ENCODE measurements at regions not wholly inside any gene's neighbourhood (a gene's known extent, or its start where the extent isn't known, plus 50 kb on each side); places are given as distances from the start of the nearest gene placed in this dataset.

DNA sequence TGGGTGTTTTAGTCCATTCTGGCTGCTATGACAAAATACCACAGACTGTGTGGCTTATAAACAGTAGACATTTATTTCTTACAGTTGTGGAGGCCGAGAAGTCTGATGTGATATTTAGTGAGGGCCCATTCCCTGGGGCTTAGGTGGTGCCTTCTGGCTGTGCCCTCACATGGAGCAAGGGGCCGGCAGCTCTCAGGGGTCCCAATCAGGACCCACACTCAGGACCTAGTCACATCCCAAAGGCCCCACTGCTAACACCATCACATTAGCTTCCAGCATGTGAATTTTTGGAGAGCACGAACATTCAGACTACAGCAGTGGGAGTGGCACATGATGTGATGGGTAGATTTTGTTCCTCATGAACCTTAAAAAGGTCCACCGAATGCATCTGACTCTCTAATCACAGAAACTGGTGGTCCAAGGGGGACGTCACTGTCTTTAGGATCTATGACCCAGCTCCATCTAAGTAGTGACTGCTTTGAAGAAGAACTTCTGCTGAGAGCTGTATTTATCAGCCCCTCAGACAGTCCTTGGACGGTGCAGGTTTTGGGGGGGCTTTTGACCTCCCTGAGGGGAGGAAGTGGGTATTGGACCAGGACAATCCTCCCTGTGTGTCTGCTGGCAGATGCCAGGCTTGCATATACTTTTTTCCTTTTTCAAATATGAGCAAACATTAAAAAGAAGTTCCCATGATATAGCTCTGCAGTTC, 154.5 kb upstream of the ZNF32 start:
- DNase-seq, result no peak

- DNase-seq, result no peak
These were observed 152.9 kb upstream of the ZNF32 start for GRCh38 chr10:43801626-43802025.

GRCh38 chr10:43801140-43801539, 152.5 kb upstream of the ZNF32 start:
- no peak for DNase-seq

DNA sequence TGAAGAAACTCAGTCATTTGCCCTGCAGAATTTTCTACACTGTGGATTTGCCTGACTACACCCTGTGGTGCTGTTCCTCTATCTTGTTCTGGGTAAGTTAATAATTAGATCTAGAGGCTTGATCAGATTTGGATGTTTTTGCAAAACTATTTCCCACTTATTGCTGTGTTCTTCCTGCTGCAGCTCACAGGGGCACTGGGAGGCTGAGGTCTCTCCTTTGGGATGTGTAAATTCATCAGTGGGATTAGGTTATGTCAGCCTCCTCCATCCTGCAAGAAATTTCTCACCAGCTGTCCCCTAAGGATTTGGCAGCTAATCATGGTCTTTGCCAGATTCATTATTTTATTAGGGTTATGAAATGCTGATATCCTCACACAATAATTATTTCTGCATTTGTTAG, 148.1 kb upstream of the ZNF32 start:
- no peak for DNase-seq

- DNase-seq, result no peak
These were observed 147.0 kb upstream of the ZNF32 start for GRCh38 chr10:43795639-43796038.

DNA sequence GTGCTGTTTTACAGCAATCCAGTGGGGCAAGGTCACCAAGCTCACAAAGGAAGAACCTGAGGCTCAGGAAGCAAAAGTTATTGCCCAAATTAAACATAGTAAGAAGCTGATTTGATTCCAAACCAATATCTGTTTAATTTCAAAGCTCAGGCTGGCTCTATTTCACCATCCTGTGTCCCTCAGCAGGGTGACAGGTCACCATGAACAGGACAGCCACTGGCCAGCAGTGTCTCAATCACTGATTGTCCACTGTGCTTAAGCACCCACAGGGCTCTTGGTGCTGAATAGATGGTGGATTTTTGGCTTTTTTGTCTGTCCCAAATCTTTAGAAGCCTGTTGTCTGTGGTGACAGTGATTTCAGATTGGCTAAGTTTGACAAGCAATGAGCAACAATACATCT, 146.4 kb upstream of the ZNF32 start:
- DNase-seq, result no peak

- DNase-seq, result no peak
These were observed 145.6 kb upstream of the ZNF32 start for GRCh38 chr10:43794181-43794815.

DNA sequence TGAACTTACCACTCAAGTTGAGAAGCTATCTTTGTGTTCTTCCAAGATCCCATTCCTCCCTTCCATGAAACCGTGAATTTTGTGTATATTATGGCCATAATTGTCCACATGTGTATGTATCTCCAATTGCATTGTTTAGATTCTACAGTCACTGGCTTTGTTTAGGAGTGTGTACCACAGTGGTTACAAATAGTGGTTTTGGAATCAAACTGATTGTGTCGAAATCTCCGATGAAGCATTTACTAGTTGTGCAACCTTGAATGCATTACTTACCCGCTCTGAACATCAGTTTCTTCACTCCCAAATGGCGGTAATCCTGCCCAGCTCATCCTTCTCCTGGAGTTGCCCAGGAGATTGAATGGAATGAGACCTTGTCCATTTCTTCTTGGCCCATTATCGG, 145.0 kb upstream of the ZNF32 start:
- DNase-seq, result no peak

DNA sequence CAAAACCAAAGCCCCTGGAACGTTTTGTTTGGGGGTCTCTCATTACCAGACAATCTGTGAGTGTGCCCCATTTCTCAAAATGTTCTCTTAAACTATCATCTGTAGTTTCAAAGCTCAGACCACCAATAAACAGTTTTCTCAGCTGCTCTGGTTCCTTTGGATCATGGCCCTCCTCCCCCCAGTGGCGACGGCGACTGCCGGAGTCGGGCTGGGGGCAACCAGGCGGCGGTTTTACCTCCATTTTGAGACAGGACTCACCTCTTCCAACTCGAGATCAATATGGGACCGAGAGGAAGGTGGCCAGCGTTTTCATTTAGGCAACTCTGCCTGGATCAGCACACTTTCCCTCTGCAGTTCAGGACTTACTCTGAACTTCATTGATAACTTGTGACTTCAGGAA, 141.5 kb upstream of the ZNF32 start:
- no peak for DNase-seq

GRCh38 chr10:43785252-43785651, 136.6 kb upstream of the ZNF32 start:
- no peak for DNase-seq

GRCh38 chr10:43782814-43783213, 134.1 kb upstream of the ZNF32 start:
- no peak for DNase-seq

- no peak for DNase-seq
These were observed 133.0 kb upstream of the ZNF32 start for GRCh38 chr10:43781480-43782361.

DNA sequence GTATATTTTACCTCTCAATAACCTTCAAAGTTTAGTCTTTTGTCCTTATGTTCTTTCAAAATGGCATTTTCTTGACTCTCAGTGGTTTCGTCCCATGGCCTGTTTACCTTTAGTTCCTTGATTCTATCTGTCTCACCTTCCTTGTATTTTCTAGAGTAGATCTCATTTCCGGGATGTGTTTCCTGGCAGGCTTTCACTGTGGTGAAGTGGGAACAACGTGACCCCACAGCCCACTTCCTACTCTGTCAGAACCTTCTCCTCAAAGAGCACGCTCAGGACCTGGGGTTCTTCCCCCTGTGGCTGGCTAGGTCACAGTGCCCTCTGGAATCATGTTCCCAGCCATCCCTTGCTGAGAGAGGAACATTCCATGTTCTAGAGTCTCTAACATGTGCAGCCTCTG, 129.9 kb upstream of the ZNF32 start:
- no peak for DNase-seq

GRCh38 chr10:43775384-43775783, 126.7 kb upstream of the ZNF32 start:
- no peak for DNase-seq

DNA sequence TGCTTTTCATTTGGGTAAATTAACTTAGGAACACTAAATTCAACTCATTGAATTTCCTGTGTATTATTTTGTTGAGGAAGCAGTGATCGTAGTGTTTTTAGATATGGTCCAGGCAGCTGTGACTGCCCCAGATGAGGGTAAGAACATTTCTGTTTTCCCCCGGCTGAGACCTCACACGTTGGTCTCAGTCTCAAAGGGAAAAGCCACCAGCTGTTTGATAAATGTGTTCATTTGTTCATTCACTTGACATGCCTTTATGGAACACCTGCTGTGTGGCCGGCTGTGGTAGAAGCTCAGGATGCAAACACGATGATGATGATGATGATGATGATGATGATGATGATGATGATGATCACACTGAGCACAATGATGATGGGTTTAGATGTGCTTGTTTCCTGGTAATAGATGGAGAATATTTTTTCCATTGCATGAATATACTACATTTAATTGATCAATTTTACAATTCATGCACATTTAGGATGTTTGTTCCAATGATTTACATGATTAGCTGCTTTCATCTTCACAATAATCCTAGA, 125.6 kb upstream of the ZNF32 start:
- DNase-seq, result no peak

DNA sequence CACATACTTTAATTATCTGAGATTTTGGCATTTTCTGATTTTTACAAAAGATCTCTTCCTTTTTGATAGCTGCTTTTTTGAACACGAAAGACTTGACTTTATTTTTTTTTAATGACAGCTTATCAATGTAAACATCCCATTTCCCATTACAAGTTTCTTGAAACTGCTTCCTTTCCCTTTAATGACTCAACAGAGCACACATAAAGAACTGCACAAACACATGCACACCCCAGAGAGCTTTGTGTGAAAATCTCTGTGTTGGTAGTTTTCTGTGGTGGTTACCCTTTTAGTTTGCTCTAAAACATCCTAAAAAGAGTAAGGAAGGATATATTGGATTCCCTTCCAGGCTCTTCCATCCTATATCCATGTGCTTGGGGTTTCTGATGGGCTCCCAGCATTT, 125.1 kb upstream of the ZNF32 start:
- no peak for DNase-seq

- DNase-seq, result no peak
These were observed 123.5 kb upstream of the ZNF32 start for GRCh38 chr10:43772171-43772570.

DNA sequence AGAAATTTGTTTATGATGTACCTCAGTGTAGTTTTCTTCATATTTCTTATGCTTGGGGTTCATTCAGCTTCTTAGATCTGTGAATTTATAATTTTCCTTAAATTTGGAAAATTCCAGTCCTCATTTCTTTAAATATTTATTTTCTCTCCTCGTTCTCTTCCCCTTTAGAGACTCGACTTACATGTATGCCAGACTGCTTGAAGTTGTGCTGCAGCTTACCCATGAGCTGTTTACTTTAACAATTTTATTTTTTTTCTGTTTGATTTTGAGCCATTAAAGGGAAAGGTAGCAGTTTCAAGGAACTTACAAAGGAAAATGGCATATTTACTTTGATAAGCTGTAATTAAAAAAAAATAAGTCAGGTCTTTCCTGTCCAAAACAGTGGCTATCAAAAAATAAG, 123.0 kb upstream of the ZNF32 start:
- no peak for DNase-seq

DNA sequence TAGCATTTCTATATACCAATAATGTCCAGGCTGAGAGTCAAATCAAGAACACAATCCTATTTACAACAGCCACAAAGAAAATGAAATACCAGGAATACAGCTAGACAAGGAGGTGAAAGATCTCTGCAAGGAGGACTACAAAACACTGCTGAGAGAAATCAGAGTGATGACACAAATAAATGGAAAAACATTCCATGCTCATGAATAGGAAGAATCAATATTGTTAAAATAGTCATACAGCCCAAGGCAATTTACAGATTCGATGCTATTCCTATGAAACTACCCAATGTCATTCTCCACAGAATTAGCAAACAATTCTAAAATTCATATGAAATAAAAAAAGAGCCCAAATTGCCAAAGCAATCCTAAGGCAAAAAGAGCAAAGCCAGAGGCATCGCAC, 116.8 kb upstream of the ZNF32 start:
- DNase-seq, result no peak

DNA sequence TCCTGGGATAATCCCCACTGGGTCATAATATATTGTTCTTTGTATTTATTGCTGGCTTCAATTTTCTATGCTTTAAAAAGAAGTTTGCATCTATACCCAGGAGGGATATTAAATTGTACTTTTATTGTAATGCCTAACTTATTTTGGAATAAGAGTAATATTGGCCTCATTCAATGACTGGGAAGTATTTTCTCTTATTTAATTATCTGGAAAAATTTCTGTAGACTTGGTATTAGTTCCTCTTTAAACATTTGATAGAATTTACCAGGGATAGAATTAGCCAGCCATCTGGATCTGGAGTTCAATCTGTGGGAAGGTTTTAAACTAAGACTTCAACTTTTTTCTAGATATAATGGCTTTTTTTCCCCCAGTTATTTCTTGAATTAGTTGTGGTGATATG, 115.2 kb upstream of the ZNF32 start:
- DNase-seq, result no peak

- DNase-seq, result no peak
These were observed 111.8 kb upstream of the ZNF32 start for GRCh38 chr10:43760514-43760913.

GRCh38 chr10:43759216-43759615, 110.5 kb upstream of the ZNF32 start:
- DNase-seq, result no peak

DNA sequence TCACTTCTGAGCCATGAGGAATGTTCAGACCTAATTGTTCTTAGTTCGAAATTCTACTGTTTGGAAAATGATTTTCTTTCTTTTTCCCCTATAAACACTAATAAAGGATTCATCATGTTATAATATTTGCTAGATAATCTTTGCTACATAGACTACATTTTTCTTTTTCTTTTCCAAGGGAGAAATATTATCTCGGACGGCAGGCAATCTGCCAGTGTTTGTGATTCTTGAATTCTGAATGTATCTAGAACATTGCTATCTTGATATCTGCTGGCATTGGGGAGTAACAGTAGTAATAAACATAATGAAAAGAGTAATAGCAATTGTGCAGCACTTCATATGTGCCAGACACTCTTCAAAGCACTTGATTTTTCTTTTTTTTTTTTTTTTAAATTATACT, 107.7 kb upstream of the ZNF32 start:
- no peak for DNase-seq
